ENCODE measurements at regions not wholly inside any gene's neighbourhood (a gene's known extent, or its start where the extent isn't known, plus 50 kb on each side); places are given as distances from the start of the nearest gene placed in this dataset.

GRCh38 chr2:13581471-13581870, 864.7 kb downstream of the TRIB2 start:
- DNase-seq (ENCODE audit: low spot score): no peak
- no peak for TF ChIP-seq CTCF (IDR thresholded peaks at IDR 0.05; ENCODE audit: extremely low read depth, missing control alignments)

GRCh38 chr2:13583609-13584008, 866.9 kb downstream of the TRIB2 start:
- DNase-seq (ENCODE audit: low spot score): no peak
- TF ChIP-seq CTCF (IDR thresholded peaks at IDR 0.05; ENCODE audit: extremely low read depth, missing control alignments): no peak

DNA sequence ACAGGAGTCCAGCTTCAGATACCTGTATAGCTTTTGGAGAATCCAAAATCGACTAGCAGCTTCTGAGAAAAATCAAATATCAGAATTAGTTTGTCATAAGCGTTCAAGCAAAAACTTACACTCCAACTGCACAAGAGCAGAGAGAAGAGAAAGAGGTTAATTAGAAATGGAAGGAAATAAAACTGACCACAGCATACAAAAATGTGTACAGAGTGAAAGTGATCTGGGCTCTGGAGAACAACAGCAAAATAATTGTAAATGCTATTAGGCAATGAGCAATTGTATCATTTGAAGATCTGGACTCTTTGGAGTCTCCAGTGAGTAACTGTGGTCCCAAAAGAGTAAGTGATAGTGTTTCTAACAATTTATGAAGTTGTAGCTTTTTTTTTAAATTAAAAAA, 867.3 kb downstream of the TRIB2 start:
- DNase-seq (ENCODE audit: low spot score): no peak
- TF ChIP-seq CTCF (IDR thresholded peaks at IDR 0.05; ENCODE audit: extremely low read depth, missing control alignments): no peak

GRCh38 chr2:13585732-13586131, 869.0 kb downstream of the TRIB2 start:
- TF ChIP-seq CTCF (IDR thresholded peaks at IDR 0.05; ENCODE audit: extremely low read depth, missing control alignments): no peak
- DNase-seq (ENCODE audit: low spot score): no peak

DNA sequence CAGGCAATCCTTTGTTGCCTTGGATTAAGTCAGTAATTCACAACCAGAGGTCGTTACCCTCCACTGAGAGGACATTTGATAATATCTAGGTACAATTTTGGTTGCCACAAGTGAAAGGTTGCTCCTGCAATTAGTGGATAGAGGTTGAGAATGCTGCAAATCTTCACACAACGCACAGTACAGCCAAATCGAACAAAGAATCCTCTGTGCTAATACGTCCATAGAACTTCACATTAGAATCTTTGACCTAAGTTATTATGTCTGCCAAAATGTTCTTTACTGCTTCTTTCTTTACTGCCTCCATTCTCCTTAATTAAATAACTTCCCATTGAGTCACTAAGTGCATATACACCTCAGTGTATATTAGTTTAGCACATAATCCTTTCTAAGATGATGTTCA, 879.5 kb downstream of the TRIB2 start:
- DNase-seq (ENCODE audit: low spot score): no peak
- TF ChIP-seq CTCF (IDR thresholded peaks at IDR 0.05; ENCODE audit: extremely low read depth, missing control alignments): no peak

- DNase-seq (ENCODE audit: low spot score): no peak
- no peak for TF ChIP-seq CTCF (IDR thresholded peaks at IDR 0.05; ENCODE audit: extremely low read depth, missing control alignments)
These were observed 880.4 kb downstream of the TRIB2 start for GRCh38 chr2:13597176-13597575.

GRCh38 chr2:13601506-13601905, 884.8 kb downstream of the TRIB2 start:
- DNase-seq (ENCODE audit: low spot score): no peak
- no peak for TF ChIP-seq CTCF (IDR thresholded peaks at IDR 0.05; ENCODE audit: extremely low read depth, missing control alignments)

Measured in GM20000 (cell line).